ENCODE measurements at regions not wholly inside any gene's neighbourhood (a gene's known extent, or its start where the extent isn't known, plus 50 kb on each side); places are given as distances from the start of the nearest gene placed in this dataset.

DNA sequence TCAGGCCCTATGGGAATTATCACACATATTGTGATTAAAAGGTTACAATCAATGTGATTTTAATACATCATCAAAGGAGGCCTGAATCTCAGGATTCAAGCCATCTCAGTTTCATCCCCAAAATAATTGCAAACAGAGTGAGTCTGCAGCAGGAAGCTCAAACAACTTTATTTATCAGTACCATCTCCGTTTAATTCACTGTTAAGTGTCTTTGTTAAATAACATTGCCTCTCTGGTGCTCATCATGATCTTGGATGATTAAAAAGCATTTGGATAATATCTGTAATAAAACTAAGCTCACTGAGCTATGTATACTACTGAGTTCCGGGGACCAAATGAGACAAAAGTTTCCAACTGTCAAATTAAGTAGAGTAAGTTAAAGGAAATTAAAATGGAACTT, 817.8 kb upstream of the CNTNAP5 start:
- POLR2A ChIA-PET, result no interaction called here
- CTCF ChIA-PET, result no interaction called here

DNA sequence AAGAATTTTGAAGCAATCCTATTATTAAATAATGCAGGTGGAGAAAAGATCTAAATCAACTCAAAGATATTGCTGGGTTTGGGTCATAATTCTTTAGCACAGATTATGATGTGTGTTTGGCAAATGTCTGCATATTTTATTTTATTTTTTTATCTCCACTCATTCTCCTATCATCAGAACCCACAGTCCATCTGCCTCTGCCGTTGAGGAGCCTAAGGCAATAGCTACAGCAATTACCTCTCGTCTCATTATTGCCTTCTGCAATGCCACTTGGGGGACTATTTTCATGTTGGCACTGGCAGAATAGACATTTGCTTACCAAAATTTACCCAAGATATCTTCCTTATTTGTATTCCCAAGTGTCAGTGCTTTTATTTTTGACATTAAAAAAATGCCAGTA, 815.9 kb upstream of the CNTNAP5 start:
- ChIA-PET CTCF (no interaction called here), POLR2A (no interaction called here)

DNA sequence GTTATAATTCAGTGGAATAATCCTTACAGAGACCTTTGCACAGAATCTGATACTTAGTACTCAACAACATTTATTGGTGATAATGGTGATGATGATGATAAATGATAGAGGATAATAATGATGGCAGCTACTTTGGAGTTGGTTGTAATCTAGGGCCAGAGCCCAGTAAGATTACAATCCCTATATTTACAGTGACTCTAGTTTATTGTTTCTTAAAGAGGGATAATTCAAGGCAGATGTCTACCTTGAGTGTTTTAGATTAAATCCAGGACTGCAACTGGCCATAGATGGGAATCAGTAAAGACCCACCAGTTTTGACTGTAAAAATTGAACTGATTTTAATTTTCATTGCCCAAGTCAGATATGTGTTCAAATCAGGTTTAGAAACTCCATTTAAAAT, 813.9 kb upstream of the CNTNAP5 start:
- CTCF ChIA-PET, result no interaction called here

DNA sequence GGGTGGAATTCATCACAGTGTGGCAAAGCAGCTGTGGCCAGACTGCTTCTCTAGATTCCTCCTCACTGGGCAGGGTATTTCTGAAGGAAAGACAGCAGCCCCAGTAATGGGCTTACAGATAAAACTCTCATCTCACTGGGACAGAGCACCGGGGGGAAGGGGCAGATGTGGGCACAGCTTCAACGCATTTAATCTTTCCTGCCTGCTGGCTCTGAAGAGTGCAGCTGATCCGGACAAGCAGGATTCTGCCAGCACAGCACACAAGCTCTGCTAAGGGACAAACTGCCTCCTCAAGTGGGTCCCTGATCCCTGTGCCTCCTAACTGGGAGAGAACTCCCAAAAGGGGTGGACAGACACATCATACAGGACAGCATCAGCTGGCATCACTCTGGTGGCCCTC, 779.9 kb upstream of the CNTNAP5 start:
- ChIA-PET POLR2A (no interaction called here), CTCF (no interaction called here)

More for the DNA sequence above, 813.9 kb upstream of the CNTNAP5 start:
- POLR2A ChIA-PET, result no interaction called here

DNA sequence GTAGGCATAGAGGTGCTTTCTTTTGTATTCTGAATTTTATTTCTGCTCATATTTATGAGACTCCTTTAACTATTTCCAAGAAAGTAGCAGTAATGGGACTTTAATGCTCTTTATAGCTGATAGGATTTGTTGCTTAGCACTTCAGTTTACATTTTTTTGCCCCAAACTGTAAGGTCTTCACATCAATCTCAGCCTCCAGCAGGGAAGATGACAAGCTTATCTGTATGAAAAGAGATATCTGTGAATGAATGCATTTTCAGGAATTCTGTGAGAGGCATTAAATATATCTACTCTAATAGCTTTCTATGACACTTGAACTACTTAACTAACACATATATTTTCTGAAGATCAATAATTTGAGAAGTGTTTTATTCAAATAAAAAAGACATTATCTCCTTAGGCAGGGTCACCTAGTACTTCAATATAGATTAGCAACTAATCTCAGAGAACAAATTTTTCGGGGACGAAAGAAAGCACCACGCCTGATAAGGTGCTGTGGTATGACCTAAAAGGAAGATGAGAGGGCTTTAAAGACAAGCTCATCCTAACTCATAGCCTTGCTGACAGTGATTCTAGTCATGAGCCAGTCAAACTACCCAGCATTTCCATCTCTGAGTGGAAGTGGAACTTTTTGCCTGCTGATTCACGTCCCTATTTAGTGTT, 766.1 kb upstream of the CNTNAP5 start:
- ChIA-PET POLR2A (no interaction called here), CTCF (no interaction called here)

DNA sequence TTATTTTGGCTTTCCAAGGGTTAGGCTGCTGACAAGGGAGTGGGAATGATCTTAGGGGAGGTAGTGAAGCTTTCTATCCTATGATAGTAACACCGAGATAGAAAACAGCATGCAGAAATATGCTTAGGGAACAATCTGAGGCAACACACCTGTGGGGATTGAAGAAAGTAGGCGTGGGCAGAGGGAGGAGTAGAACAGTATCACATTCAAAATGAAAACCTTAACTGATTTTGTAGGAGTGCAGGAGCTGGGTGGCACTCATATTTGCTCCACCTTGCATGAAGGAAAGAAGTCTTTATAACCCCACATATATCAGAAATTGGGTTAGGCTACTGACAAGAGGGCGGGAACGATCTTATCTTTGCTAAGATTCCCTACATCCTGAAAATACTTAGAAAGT, 762.2 kb upstream of the CNTNAP5 start:
- POLR2A ChIA-PET, result no interaction called here
- CTCF ChIA-PET, result no interaction called here

DNA sequence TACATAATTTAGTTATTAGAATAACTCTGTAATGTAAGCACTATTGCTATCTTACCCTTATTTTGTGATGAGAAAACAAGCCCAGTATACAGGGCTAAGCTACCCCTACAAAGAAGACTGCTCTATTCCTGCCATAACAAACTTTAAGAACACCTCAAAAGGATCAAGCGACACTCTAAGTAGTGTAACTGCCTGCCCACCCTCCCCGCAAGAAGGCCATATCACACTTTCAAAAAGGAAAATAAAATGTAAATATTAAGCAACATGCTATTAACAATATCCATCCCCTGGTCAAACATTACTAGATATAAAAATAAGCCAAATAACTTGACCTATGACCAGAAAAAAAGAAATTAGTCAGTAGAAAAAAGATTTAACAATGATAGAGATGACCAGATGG, 741.7 kb upstream of the CNTNAP5 start:
- POLR2A ChIA-PET, result no interaction called here

DNA sequence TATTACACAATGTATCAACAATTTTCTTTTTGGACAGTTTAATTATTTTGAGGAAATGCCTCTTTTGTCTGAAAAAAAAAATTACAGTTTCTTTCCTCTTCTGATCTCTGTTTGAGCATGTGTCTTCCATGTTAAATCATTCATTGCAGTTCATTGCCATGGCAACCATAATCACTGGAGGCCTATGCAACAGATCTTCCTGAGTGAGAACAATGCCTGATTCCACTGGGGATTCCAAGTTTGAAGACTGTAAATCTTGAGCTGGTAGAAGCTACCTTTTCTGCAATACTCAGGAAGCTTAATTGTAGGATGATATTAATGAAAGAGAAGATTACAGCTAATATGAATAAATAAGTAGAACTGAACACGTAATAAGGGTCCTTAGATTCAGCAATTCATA, 721.4 kb upstream of the CNTNAP5 start:
- POLR2A ChIA-PET, result no interaction called here
- CTCF ChIA-PET, result no interaction called here

More for the DNA sequence above, 741.7 kb upstream of the CNTNAP5 start:
- CTCF ChIA-PET, result no interaction called here

All from activated CD8-positive, alpha-beta memory T cell treated with anti-CD3 and anti-CD28 coated beads for 36 hours (primary cell).